HG03520 (cell line): ENCODE measurements at regions not wholly inside any gene's neighbourhood (a gene's known extent, or its start where the extent isn't known, plus 50 kb on each side); places are given as distances from the start of the nearest gene placed in this dataset.

ENCODE experiments used
- ATAC-seq: cut with Tn5 transposase; IDR thresholded peaks from one replicate; pipeline ENCODE4 v1.9.1; 2021; ENCODE audit warnings: mild to moderate bottlenecking, moderate library complexity; ENCODE audit not compliant: unreplicated experiment

DNA sequence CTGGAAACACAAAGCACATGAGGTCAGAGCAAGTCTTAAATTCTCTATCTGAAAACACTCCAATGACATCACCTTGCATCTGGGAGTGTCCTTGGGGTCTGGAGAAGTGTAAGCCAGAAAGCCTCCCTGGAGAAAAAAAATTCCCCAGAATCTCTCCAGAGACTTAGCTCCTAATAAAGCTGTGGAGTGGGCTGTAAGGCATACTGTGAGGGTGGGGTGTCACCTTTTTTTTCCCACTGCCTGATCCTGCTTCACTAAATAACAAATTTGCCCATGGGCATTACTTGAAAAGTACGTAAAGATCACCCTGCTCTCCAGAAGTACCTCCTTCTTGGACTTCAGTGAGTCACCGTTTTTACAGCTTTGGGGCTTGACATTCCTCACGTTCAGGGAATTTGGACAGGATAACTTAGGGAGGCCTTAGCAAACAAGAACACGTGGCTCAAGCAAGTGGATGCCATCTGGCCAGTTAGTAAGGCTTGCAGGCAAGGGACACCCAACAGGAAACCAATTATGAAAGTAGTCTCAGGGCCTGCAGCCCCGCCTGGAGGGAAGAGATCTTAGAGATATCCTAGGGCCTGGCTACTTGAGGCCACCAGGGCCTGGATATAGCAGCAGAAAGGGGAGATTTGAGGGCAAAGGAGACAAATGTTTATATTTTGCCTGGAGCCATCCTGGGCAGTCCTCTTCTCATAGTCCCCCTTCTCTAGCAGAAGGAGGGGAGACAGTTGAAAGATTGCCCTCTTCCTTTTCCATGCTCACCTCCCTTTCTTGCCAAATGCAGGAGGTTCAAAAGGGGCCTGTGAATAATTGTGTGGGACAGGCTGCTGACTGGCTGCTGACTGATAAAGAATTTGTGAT lies 60.1 kb upstream of the PLAC1 start:
- no peak for ATAC-seq

DNA sequence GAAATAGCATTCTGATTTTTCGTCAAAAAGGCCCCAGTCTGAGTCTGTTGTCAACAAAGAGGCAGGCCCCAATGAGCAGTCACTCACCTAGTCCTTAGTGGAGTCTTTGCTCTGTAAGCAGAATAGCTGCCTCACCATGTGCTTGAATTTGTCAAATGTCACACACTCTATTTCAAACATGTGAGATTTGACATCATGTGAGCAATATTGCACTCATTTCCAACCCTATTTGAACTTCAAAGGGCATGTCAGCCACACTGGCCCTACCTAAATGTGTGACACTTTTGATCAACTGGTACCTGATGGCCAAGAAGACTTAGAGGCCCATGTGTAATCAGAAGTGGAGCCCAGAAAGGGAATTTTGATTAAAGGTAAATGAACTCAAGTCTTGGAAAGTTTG lies 59.4 kb upstream of the PLAC1 start:
- no peak for ATAC-seq

DNA sequence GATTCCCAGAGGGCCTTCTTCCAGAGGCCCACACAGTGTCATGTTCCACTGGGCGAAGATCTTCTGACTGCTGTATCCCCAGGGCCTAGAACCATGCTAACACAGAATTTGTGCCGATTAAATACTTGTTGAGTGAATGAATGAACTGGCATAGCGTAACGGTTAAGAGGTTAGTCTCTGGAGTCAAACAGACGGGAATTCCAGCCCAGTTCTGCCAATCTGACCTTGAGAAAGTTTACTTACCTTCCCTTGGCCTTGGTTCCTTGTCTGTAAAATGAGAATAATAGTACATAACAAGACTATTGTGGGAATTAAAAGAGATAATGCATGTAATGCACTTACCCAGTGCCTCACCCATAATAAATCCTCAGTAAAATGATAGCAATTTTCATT lies 58.3 kb upstream of the PLAC1 start:
- ATAC-seq: no peak

DNA sequence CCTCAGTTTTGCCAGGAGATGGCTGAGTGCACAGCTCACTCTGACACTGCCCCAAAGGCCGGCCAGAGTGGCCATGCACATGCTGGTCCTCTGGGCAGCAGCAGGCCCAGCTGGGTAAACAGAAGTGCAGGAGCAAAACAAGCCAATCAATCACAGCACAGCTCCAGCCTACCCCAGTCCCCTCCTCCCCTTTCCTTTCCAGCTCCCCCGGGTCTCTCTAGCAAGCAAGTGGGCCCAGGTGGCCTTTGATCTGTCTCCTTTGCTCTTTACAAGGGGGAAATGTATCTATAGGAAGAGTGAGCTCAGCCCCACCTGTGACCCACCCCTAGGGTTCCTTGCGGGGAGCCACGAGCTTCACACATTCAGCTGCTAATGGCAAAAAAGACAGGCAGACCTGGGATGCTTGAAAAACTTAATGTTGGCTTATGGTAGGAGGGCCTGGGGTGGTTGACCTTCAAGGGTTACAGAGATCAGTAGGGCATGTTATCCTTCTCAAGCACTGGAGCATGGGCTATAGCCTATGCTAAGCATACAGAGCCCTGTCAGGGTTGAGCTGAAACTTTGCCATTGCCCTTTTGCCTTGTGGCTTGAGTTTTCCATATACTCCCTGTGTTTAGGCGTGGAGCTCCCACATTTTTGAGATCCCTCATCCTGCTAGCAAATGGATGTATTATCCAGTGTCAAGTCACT lies 57.8 kb upstream of the PLAC1 start:
- no peak for ATAC-seq

DNA sequence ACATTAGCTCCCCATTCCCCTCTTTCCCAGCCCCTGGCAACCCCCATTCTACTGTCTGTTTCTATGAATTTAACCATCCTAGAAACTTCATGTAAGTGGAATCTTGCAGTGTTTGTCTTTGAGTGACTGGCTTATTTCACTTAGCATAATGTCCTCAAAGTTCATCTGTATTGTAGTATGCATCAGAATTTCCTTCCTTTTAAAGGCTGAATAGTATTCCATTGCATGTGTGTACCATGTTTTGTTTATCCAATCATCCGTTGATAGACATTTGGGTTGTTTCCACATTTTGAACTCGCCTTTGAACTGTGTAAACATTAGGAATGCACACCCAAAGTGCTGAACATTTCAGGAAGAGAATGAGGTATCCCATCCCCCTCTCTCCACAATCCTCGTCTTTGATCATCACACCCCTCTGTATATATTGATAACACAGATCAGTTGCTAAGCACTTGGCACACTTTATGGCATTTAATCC lies 56.4 kb upstream of the PLAC1 start:
- ATAC-seq: no peak

DNA sequence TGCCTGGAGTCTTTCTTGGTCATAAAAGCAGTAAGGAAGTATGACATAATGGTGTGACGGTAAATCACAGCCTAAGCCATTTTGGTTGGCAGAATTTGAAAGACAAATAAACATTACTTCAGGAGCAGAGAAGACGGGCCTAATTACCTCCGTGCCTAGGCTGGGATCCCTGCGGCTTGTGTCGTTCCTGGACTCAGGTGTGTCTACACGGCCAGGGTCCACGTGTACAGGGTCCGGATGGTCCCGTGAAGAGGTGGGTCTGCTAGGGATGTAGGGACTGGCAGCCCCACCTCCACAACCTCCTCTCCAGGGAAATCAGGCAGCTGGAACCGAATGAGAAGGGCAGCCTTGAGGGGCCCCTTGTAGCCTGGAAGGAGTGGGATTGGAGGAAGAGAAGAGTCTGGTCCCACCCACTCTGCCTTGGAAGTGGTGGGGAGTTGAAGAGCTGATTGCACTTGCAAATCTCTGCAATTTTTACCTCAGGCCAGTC lies 55.4 kb upstream of the PLAC1 start:
- ATAC-seq: no peak

DNA sequence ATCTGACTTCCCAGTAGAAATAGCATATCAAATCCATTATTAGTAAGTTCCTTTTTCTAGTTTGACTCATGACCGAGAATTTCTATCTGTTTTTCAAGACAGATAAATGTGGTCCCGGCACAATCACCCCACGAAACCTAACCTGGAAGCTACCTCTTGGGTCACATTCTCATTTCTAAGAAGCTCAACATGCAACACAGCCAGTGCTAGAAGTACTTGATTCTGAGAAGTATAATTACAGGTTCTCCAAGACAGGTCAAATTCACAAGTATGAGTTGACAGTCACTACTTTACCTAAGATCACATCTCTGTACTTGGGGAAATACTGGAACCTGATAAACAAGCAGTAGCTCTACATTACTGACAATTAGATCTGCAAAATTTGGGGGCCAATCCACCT lies 54.0 kb upstream of the PLAC1 start:
- peak; percentile 44 for ATAC-seq

DNA sequence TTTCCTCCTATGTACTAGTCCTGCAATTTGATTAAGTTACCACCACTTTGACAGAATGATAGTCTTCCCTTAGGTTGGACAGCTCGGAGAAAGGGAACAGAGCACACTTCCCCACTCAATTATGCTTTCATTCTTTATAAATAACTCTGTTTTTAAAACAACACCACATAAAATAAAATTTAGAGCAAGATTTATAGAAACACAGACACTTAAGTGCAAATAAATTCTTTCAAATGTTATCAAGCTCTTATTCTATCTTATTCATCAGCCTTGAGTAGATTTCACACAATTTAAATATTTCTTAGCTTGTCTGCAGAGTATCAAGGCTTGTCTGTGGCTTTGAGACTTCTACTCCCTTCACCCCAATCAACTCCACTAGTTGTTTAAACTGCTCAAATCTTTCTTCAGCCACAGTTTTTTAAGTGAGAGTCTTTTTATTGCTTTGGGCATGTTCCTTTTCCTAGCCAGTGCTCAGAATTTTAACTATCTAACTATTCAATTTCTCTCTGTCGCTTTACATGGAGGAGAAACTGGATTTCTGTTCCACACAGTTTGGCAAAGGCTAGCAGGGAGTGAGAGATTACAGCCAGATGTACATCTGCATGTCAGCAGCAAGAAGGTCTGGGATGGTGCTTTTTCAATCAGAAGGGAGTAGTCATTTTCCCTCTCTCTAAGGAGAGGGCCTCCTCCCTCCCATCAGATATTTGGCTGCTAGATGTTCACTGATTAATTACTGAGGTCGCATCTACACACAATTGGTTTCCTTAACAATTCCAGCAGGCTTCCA lies 53.1 kb upstream of the PLAC1 start:
- ATAC-seq: no peak
